AG04450 (cell line): ENCODE measurements at regions not wholly inside any gene's neighbourhood (a gene's known extent, or its start where the extent isn't known, plus 50 kb on each side); places are given as distances from the start of the nearest gene placed in this dataset.

ENCODE experiments used
- CTCF ChIA-PET: fragments of 300-600, 350-600 bp; formaldehyde crosslinking; extraction: SDS; loops from one replicate; lab custom pipeline; 2022; ENCODE audit warnings: antibody characterized with exemption, inconsistent platforms; lab: Charles Lee
- POLR2A ChIA-PET: fragments of 350-600 bp; formaldehyde crosslinking; extraction: SDS; loops from one replicate; lab custom pipeline; 2021; ENCODE audit warnings: antibody characterized with exemption, inconsistent platforms; lab: Yijun Ruan, JAX
- DNase-seq: peaks from one replicate; pipeline ENCODE4 v3.0.0-alpha.2; 2011; ENCODE audit warnings: low read depth, low spot score
- H3K27ac ChIP-seq: one replicate; pipeline ENCODE4 v1.5.1; 2012; ENCODE audit warnings: low read depth, low read length, control low read depth
- H3K27me3 ChIP-seq: one replicate; pipeline ENCODE4 v1.6.0; 2012; ENCODE audit warnings: low read length; ENCODE audit not compliant: control insufficient read depth, insufficient read depth
- H3K4me3 ChIP-seq: 2 replicates; pipeline ENCODE4 v1.5.1; 2011; ENCODE audit warnings: mild to moderate bottlenecking, low read depth, low read length, control low read depth
- H3K9me3 ChIP-seq: 2 replicates; pipeline ENCODE4 v1.5.1; 2012; ENCODE audit warnings: low read length; ENCODE audit not compliant: control insufficient read depth, insufficient read depth
- TF ChIP-seq, protein P1 (sequence below): IDR thresholded peaks from 2 replicates; pipeline ENCODE4 v1.5.1; 2011; ENCODE audit warnings: low read depth, low read length, control low read depth, inconsistent platforms

- TF ChIP-seq, protein P1, sequence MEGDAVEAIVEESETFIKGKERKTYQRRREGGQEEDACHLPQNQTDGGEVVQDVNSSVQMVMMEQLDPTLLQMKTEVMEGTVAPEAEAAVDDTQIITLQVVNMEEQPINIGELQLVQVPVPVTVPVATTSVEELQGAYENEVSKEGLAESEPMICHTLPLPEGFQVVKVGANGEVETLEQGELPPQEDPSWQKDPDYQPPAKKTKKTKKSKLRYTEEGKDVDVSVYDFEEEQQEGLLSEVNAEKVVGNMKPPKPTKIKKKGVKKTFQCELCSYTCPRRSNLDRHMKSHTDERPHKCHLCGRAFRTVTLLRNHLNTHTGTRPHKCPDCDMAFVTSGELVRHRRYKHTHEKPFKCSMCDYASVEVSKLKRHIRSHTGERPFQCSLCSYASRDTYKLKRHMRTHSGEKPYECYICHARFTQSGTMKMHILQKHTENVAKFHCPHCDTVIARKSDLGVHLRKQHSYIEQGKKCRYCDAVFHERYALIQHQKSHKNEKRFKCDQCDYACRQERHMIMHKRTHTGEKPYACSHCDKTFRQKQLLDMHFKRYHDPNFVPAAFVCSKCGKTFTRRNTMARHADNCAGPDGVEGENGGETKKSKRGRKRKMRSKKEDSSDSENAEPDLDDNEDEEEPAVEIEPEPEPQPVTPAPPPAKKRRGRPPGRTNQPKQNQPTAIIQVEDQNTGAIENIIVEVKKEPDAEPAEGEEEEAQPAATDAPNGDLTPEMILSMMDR, result no peak
- Histone ChIP-seq H3K27me3 (no peaks in the 10 kb centered on the region), H3K4me3 (no peak overlapping the region), H3K27ac (no peak overlapping the region), H3K9me3 (peaks cover 62% of the 10 kb centered on the region)
- ChIA-PET CTCF (no interaction called here), POLR2A (no interaction called here)
- no peak for DNase-seq
These were observed 54.4 kb upstream of the C1orf174 start for GRCh38 chr1:3954170-3955169.

DNA sequence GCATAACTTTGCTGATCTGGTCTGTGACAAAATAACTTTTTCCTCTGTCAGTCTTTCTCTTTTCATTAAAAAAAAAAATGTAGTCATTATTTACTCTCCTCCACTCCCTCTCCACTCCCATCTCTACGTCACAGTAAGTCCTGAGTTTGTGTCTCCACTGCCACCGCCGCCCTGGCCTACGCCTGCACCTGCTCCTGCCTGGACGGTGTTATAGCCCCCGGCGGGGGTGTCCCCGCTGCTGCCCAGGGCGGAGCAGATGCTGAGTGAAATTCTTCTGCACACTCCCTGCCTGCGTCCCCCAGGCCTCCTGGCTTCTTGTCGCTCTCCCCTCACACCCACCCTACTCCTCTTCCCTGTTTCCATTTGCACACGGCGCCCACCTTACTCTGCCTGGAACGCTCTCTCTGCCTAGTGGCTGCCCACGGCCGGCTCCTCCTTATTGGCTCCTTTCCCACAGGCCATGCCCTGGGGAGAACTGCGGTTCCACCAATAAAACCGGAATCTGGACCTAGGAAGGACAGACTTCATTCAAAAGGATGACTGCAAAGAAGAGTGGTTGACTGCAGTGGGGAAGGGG lies 55.2 kb upstream of the C1orf174 start:
- H3K9me3 ChIP-seq, result peaks cover 67% of the 10 kb centered on the region
- CTCF ChIA-PET, result no interaction called here

DNA sequence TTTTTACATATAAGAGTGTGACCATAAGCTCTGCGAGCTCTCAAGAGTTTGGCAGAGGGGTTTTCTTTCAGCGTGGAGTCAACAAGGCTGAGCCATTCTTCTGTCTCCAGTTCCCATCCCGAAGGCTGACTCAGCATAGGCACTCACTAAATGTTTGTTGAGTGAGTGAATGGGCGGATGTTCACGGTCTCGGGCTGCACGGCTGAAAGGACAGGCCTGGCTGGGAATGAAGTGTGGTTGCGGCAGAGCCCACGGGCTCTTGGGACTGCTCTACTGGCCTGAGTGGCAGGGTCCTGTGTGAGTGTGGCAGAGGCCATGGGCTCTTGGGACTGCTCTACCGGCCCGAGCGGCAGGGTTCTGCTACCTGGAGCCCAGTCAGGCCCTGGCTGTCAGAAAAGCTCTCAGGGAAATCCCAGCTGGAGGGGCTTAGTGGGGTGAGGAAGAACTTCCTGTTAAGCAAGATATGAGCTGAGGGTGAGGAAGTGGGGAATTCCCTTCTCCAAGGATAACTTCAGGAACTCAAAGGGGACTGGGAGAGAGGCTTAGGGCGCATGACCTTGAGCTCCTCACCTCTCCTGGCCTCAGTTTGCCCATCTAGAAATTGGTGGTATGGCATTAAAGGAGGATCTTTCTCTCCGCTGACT lies 56.6 kb upstream of the C1orf174 start:
- no peak for DNase-seq
- POLR2A ChIA-PET, result no interaction called here
- TF ChIP-seq, protein P1, result no peak
- H3K9me3 ChIP-seq, result peaks cover 71% of the 10 kb centered on the region
- CTCF ChIA-PET, result no interaction called here
- H3K27ac ChIP-seq, result no peak overlapping the region
- H3K27me3 ChIP-seq, result no peaks in the 10 kb centered on the region
- H3K4me3 ChIP-seq, result no peak overlapping the region

More for the DNA sequence above, 55.2 kb upstream of the C1orf174 start:
- no peak overlapping the region for H3K27ac ChIP-seq
- DNase-seq, result no peak
- no peak overlapping the region for H3K4me3 ChIP-seq
- TF ChIP-seq, protein P1, result no peak
- POLR2A ChIA-PET, result no interaction called here
- H3K27me3 ChIP-seq, result no peaks in the 10 kb centered on the region

DNA sequence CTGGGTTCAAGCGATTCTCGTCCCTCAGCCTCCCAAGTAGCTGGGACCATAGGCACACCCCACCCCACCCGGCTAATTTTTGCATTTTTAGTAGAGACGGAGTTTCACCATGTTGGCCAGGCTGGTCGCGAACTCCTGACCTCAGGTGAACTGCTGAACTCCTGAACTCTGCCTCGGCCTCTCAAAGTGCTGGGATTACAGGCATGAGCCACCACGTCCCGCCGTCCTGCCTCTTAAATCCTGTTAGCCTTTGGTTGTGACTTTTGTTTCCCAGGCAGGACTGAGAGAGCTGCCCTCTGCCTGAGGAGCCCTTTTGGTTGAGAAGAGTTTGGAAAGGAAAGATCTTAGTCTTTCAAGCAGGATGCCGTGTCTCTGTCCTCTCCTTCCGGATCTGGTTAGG lies 59.3 kb upstream of the C1orf174 start:
- Histone ChIP-seq H3K4me3 (no peak overlapping the region), H3K27me3 (no peaks in the 10 kb centered on the region), H3K9me3 (peaks cover 72% of the 10 kb centered on the region), H3K27ac (no peak overlapping the region)
- DNase-seq, result no peak
- ChIA-PET CTCF (no interaction called here), POLR2A (no interaction called here)
- TF ChIP-seq, protein P1, result no peak
